Liver (tissue), 3 donors: ENCODE measurements at regions not wholly inside any gene's neighbourhood (a gene's known extent, or its start where the extent isn't known, plus 50 kb on each side); places are given as distances from the start of the nearest gene placed in this dataset.

Experiments used
- ATF3 ChIP-seq: IDR thresholded peaks from 2 replicates; pipeline ENCODE4 v1.6.1; 2016; ENCODE audit warnings: antibody characterized with exemption
- CTCF ChIP-seq: fragments of 150-350 bp; IDR thresholded peaks from 2 replicates; pipeline ENCODE4 v1.5.1; 2017; ENCODE audit warnings: improper control_type of control experiment, low read depth, low read length; ENCODE audit not compliant: missing input control
- EGR1 ChIP-seq, 2 donors: IDR thresholded peaks; 2 replicates each; pipeline ENCODE4 v1.6.1; 2016 to 2018; ENCODE audit warnings: antibody characterized with exemption in 2 of 2, low read depth in 2 of 2
- GABPA ChIP-seq, 2 donors: IDR thresholded peaks in 1 of 2; conservative IDR thresholded peaks in 1 of 2; 2 replicates each; pipeline ENCODE4 v1.6.1; 2016; ENCODE audit warnings: antibody characterized with exemption in 2 of 2, mild to moderate bottlenecking in 1 of 2, moderate library complexity in 1 of 2
- HNF4A ChIP-seq, 2 donors: conservative IDR thresholded peaks; 2 replicates each; pipeline ENCODE4 v1.6.1; 2016; ENCODE audit warnings: antibody characterized with exemption in 2 of 2, mild to moderate bottlenecking in 2 of 2
- JUND ChIP-seq, 2 donors: IDR thresholded peaks; 2 replicates each; pipeline ENCODE4 v1.6.1; 2016; ENCODE audit warnings: antibody characterized with exemption in 2 of 2
- MAX ChIP-seq: IDR thresholded peaks from 2 replicates; pipeline ENCODE4 v1.6.1; 2016; ENCODE audit warnings: antibody characterized with exemption
- NR2F2 ChIP-seq: IDR thresholded peaks from 2 replicates; pipeline ENCODE4 v1.6.1; 2016; ENCODE audit warnings: antibody characterized with exemption
- RAD21 ChIP-seq, 2 donors: IDR thresholded peaks; 2 replicates each; pipeline ENCODE4 v1.6.1; 2016; ENCODE audit warnings: antibody characterized with exemption in 2 of 2, mild to moderate bottlenecking in 2 of 2
- REST ChIP-seq: IDR thresholded peaks from 2 replicates; pipeline ENCODE4 v1.6.1; 2016; ENCODE audit warnings: antibody characterized with exemption, mild to moderate bottlenecking
- SP1 ChIP-seq: IDR thresholded peaks from 2 replicates; pipeline ENCODE4 v1.6.1; 2018; ENCODE audit warnings: antibody characterized with exemption, mild to moderate bottlenecking
- TAF1 ChIP-seq: conservative IDR thresholded peaks from 2 replicates; pipeline ENCODE4 v1.6.1; 2016; ENCODE audit warnings: antibody characterized with exemption, mild to moderate bottlenecking
- YY1 ChIP-seq: IDR thresholded peaks from 2 replicates; pipeline ENCODE4 v1.6.1; 2016; ENCODE audit warnings: antibody characterized with exemption, mild to moderate bottlenecking
- donor health status: healthy.
- donor health status: healthy.

GRCh38 chr17:79379700-79380445 is 231.0 kb downstream of the RBFOX3 start:
- no peak for TF ChIP-seq GABPA (IDR thresholded peaks at IDR 0.05 in 1 of 2, conservative IDR thresholded peaks at IDR 0.05 in 1 of 2)
- no peak for TF ChIP-seq RAD21 (IDR thresholded peaks at IDR 0.05)
- no peak for TF ChIP-seq CTCF
- TF ChIP-seq TAF1 = no peak
- TF ChIP-seq JUND (IDR thresholded peaks at IDR 0.05) = no peak
- no peak for TF ChIP-seq YY1
- TF ChIP-seq MAX = no peak
- no peak for TF ChIP-seq HNF4A (conservative IDR thresholded peaks at IDR 0.05)
- TF ChIP-seq EGR1 (IDR thresholded peaks at IDR 0.05; ENCODE audit: low read depth in 2 of 2) = no peak
- TF ChIP-seq NR2F2 = no peak
- no peak for TF ChIP-seq SP1
- no peak for TF ChIP-seq REST
- TF ChIP-seq ATF3 = no peak
